K562 (cell line): ENCODE measurements at regions not wholly inside any gene's neighbourhood (a gene's known extent, or its start where the extent isn't known, plus 50 kb on each side); places are given as distances from the start of the nearest gene placed in this dataset.

Experiments used
- ATAC-seq: fragments of 200-7000 bp; cut with Tn5 transposase; 3 replicates; pipeline ENCODE4 v1.9.1; 2020; ENCODE audit warnings: moderate library complexity
- BruUV-seq: library from RNA; stranded (reverse); fragments of 400-500 nt; replicated peaks from 2 replicates; lab custom pipeline; 2021; lab: Mats Ljungman, UMichigan
- CTCF ChIA-PET: fragments of 300-600 bp; formaldehyde crosslinking; extraction: SDS; loops from one replicate; lab custom pipeline; 2021; ENCODE audit warnings: low intra/inter-chr PET ratio; lab: Yijun Ruan, JAX
- POLR2A ChIA-PET: fragments of 300-600, 350-650 bp; sonication (Branson Sonifier 250); formaldehyde crosslinking; extraction: SDS; loops from one replicate; lab custom pipeline; 2021; ENCODE audit warnings: antibody characterized with exemption, inconsistent platforms; lab: Yijun Ruan, JAX
- DNase-seq, 4 experiments: peaks; one replicate each; pipeline versions ENCODE4 v3.0.0 to v3.0.0-alpha.2; 2011 to 2018; ENCODE audit warnings: low spot score in 3 of 4, mixed read lengths in 3 of 4; ENCODE audit errors: extremely low read depth in 1 of 4
- FAIRE-seq: peaks from 2 replicates; lab custom pipeline; 2011; peaks lifted over from hg19 to GRCh38; lab: Jason Lieb, UNC
- H2AFZ ChIP-seq: 2 replicates; pipeline ENCODE4 v1.6.0; 2011; ENCODE audit warnings: low read depth, low read length, control low read depth, inconsistent platforms
- H3K27ac ChIP-seq: fragments of 200-600 bp; 3 replicates; pipeline ENCODE4 v1.8.0; 2011; ENCODE audit warnings: low read depth, mild to moderate bottlenecking, control low read depth, inconsistent platforms, low read length, moderate library complexity, mixed read lengths; ENCODE audit errors: extremely low read depth
- H3K27me3 ChIP-seq, 2 experiments: fragments of 300-600 bp in 1 of 2; 2 replicates in 1 of 2; 3 replicates in 1 of 2; pipeline versions ENCODE4 v1.6.0 to v1.8.0; 2011; ENCODE audit warnings: inconsistent platforms in 2 of 2, low read length in 2 of 2, mild to moderate bottlenecking in 1 of 2, mixed read lengths in 1 of 2, moderate library complexity in 1 of 2; ENCODE audit not compliant: control insufficient read depth in 2 of 2, insufficient read depth in 2 of 2
- H3K36me3 ChIP-seq: fragments of 300-600 bp; 3 replicates; pipeline ENCODE4 v1.8.0; 2011; ENCODE audit warnings: mild to moderate bottlenecking, low read length, inconsistent platforms; ENCODE audit not compliant: control insufficient read depth, insufficient read depth
- H3K4me1 ChIP-seq, 2 experiments: fragments of 200-600 bp in 1 of 2; replicated peaks in 1 of 2; 2 replicates in 1 of 2; 3 replicates in 1 of 2; pipeline versions ENCODE4 v1.5.1 to v1.8.0; 2011; ENCODE audit warnings: inconsistent platforms in 2 of 2, low read length in 2 of 2, mild to moderate bottlenecking in 1 of 2, mixed read lengths in 1 of 2, moderate library complexity in 1 of 2; ENCODE audit not compliant: control insufficient read depth in 2 of 2, insufficient read depth in 2 of 2
- H3K4me2 ChIP-seq: 2 replicates; pipeline ENCODE4 v1.6.1; 2011; ENCODE audit warnings: low read length, control low read depth, inconsistent platforms, mixed read lengths; ENCODE audit not compliant: insufficient read depth
- H3K4me3 ChIP-seq: fragments of 200-600 bp; sonication (generic), shearing (Covaris generic); 2 replicates; pipeline ENCODE4 v1.5.1; 2016; ENCODE audit warnings: control low read depth, inconsistent platforms
- H3K79me2 ChIP-seq: fragments of 200-600 bp; 3 replicates; pipeline ENCODE4 v1.8.0; 2011; ENCODE audit warnings: low read length, inconsistent platforms; ENCODE audit not compliant: control insufficient read depth, insufficient read depth
- H3K9ac ChIP-seq, 2 experiments: 2 replicates each; pipeline versions ENCODE4 v1.6.0 to v1.6.1; 2011; ENCODE audit warnings: low read depth in 2 of 2, low read length in 2 of 2, control low read depth in 1 of 2, inconsistent platforms in 1 of 2, mild to moderate bottlenecking in 1 of 2, mixed read lengths in 1 of 2; ENCODE audit not compliant: insufficient read depth in 1 of 2
- H3K9me1 ChIP-seq: one replicate; pipeline ENCODE4 v1.6.0; 2011; ENCODE audit warnings: inconsistent platforms, mild to moderate bottlenecking, low read length, moderate library complexity; ENCODE audit not compliant: control insufficient read depth, insufficient read depth
- H3K9me3 ChIP-seq: replicated peaks from 2 replicates; pipeline ENCODE4 v1.5.1; 2011; ENCODE audit warnings: low read depth, low read length, inconsistent platforms; ENCODE audit not compliant: control insufficient read depth, insufficient read depth
- H4K20me1 ChIP-seq: replicated peaks from 2 replicates; pipeline ENCODE4 v1.6.1; 2011; ENCODE audit warnings: low read length, inconsistent platforms, mixed read lengths; ENCODE audit not compliant: control insufficient read depth, insufficient read depth
- ARID2 ChIP-seq: fragments of 450-650 bp; IDR thresholded peaks from 2 replicates; pipeline ENCODE4 v1.6.1; 2017; ENCODE audit warnings: antibody characterized with exemption, mild to moderate bottlenecking
- BRD4 ChIP-seq: fragments of 200-600 bp; sonication (generic); IDR thresholded peaks from 2 replicates; pipeline ENCODE4 v1.6.1; 2017; ENCODE audit warnings: inconsistent platforms
- CBX5 ChIP-seq: IDR thresholded peaks from 2 replicates; pipeline ENCODE4 v1.6.1; 2014; ENCODE audit warnings: low read depth, borderline replicate concordance
- CHCHD3 ChIP-seq: fragments of 250-450 bp; sonication (Bioruptor Pico); IDR thresholded peaks from 2 replicates; pipeline ENCODE4 v2.1.2; 2022; ENCODE audit warnings: mild to moderate bottlenecking
- DACH1 ChIP-seq: fragments of 450-650 bp; IDR thresholded peaks from 2 replicates; pipeline ENCODE4 v1.6.1; 2018; ENCODE audit not compliant: partially characterized antibody
- E2F4 ChIP-seq: sonication (generic); formaldehyde crosslinking; IDR thresholded peaks from 2 replicates; pipeline ENCODE4 v1.8.0; 2022; ENCODE audit warnings: mild to moderate bottlenecking, low read depth, missing genetic modification reagents
- ELF4 ChIP-seq: fragments of 450-650 bp; formaldehyde crosslinking; IDR thresholded peaks from 2 replicates; pipeline ENCODE4 v1.4.0; 2022; ENCODE audit warnings: missing genetic modification characterization
- HMGXB4 ChIP-seq: sonication (generic); formaldehyde crosslinking; IDR thresholded peaks from 2 replicates; pipeline ENCODE4 v1.8.1; 2023; ENCODE audit warnings: mild to moderate bottlenecking, missing genetic modification reagents
- MTA3 ChIP-seq: fragments of 450-650 bp; formaldehyde crosslinking; IDR thresholded peaks from 2 replicates; pipeline ENCODE4 v1.6.1; 2017; ENCODE audit warnings: mild to moderate bottlenecking, borderline replicate concordance
- NCOR1 ChIP-seq: fragments of 450-650 bp; IDR thresholded peaks from 2 replicates; pipeline ENCODE4 v1.6.1; 2016; ENCODE audit warnings: mild to moderate bottlenecking, moderate library complexity
- PML ChIP-seq: IDR thresholded peaks from 2 replicates; pipeline ENCODE4 v1.6.1; 2012; ENCODE audit warnings: low read length, inconsistent platforms
- SIX5 ChIP-seq, 2 experiments: IDR thresholded peaks; 2 replicates each; pipeline ENCODE4 v1.6.1; 2011; ENCODE audit warnings: low read length in 2 of 2, borderline replicate concordance in 1 of 2, low read depth in 1 of 2, mild to moderate bottlenecking in 1 of 2, moderate library complexity in 1 of 2; ENCODE audit not compliant: insufficient read depth in 1 of 2
- SMAD1 ChIP-seq: fragments of 150-350 bp; IDR thresholded peaks from 2 replicates; pipeline ENCODE4 v1.6.1; 2014; ENCODE audit warnings: low read length, low read depth; ENCODE audit not compliant: partially characterized antibody
- TRIM24 ChIP-seq, 2 experiments: fragments of 450-650 bp; IDR thresholded peaks; 2 replicates each; pipeline ENCODE4 v1.6.1; 2016
- U2AF1 ChIP-seq: fragments of 200-400 bp; formaldehyde crosslinking; optimal IDR thresholded peaks from 2 replicates; pipeline ENCODE3; 2017; ENCODE audit warnings: mild to moderate bottlenecking, low read depth, low read length, moderate library complexity
- ZNF717 ChIP-seq: fragments of 250-450 bp; sonication (Bioruptor Pico); IDR thresholded peaks from 2 replicates; pipeline ENCODE4 v1.5.0; 2021
- WGBS: fragments of 100-300 bp; shearing (Covaris generic); methylation state at CpG from one replicate; pipeline ENCODE4 v1.1.6; 2016; ENCODE audit warnings: low coverage, mixed read lengths; ENCODE audit not compliant: insufficient coverage; ENCODE audit errors: missing lambda C conversion rate; 5-methylcytosine and 5-hydroxymethylcytosine counted together
- in situ Hi-C: fragments of 300-500 bp; cut with MboI; formaldehyde crosslinking; loops from 4 replicates; pipeline ENCODE4 v1.15.0; 2018; ENCODE audit warnings: inconsistent platforms, mixed read lengths
- intact Hi-C: fragments of 100-400 bp; cut with micrococcal nuclease; formaldehyde crosslinking; loops from 2 replicates; pipeline ENCODE4 v1.14.2; 2022
- TF ChIP-seq, protein P1 (sequence below): fragments of 250-450 bp; sonication (Bioruptor Pico); IDR thresholded peaks from 2 replicates; pipeline ENCODE4 v1.5.0; 2020; ENCODE audit warnings: mild to moderate bottlenecking, borderline replicate concordance

DNA sequence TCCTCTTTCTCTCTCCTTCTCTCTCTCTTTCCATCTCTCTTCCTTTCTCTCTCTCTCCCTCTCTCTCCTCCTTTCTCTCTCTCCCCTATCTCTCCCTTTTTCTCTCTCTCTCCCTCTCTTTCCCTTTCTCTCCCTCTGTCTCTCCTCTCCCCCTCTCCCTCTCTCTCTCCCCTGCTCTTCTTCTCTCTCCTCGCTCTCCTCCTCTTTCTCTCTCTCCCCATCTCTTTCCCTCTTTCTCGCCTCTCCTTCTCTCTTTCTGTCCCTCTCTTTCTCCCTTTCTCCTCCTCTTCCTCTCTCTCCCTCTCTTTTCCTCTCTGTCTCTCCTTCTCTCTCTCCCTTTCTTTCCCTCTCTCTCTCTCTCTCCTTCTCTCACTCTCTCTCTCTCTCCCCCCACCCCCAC lies 196.6 kb downstream of the UQCRFS1 start:
- no peak for ATAC-seq
- 0% methylated on average over 2 of the region's 2 CpGs for WGBS
- H4K20me1 ChIP-seq, result no peaks in the 10 kb centered on the region
- H3K79me2 ChIP-seq, result no peaks in the 10 kb centered on the region
- H3K36me3 ChIP-seq, result no peaks in the 10 kb centered on the region
- no peak for FAIRE-seq
- H3K4me3 ChIP-seq, result no peak overlapping the region
- intact Hi-C loops (no loop called here), in situ Hi-C loops (no loop called here)
- H3K4me2 ChIP-seq, result no peak overlapping the region
- no peaks in the 10 kb centered on the region for H3K9me1 ChIP-seq
- BruUV-seq, result no TSS peak
- no peak for DNase-seq
- no peaks in the 10 kb centered on the region for H3K4me1 ChIP-seq
- no peak for TF ChIP-seq MTA3
- TF ChIP-seq ELF4 (CRISPR knock-in tag), result no peak
- no peak for TF ChIP-seq CBX5
- TF ChIP-seq HMGXB4 (CRISPR knock-in tag), result no peak
- TF ChIP-seq DACH1, result no peak
- no peak for TF ChIP-seq BRD4
- no peak for TF ChIP-seq CHCHD3
- TF ChIP-seq PML, result no peak
- TF ChIP-seq E2F4 (CRISPR knock-in tag), result no peak
- no peak for TF ChIP-seq NCOR1
- no peak for TF ChIP-seq SIX5 (IDR thresholded peaks at IDR 0.05; ENCODE audit: borderline replicate concordance in 1 of 2, insufficient read depth in 1 of 2, low read depth in 1 of 2, low read length in 2 of 2)
- no peak for TF ChIP-seq ZNF717 (CRISPR knock-in tag)
- TF ChIP-seq, protein P1, sequence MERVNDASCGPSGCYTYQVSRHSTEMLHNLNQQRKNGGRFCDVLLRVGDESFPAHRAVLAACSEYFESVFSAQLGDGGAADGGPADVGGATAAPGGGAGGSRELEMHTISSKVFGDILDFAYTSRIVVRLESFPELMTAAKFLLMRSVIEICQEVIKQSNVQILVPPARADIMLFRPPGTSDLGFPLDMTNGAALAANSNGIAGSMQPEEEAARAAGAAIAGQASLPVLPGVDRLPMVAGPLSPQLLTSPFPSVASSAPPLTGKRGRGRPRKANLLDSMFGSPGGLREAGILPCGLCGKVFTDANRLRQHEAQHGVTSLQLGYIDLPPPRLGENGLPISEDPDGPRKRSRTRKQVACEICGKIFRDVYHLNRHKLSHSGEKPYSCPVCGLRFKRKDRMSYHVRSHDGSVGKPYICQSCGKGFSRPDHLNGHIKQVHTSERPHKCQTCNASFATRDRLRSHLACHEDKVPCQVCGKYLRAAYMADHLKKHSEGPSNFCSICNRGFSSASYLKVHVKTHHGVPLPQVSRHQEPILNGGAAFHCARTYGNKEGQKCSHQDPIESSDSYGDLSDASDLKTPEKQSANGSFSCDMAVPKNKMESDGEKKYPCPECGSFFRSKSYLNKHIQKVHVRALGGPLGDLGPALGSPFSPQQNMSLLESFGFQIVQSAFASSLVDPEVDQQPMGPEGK (CRISPR knock-in tag), result no peak
- TF ChIP-seq TRIM24 (IDR thresholded peaks at IDR 0.05), result no peak
- no peak for TF ChIP-seq ARID2
- no peak for TF ChIP-seq U2AF1
- TF ChIP-seq SMAD1, result no peak
- H3K27me3 ChIP-seq, result peaks cover 2 to 32% of the 10 kb centered on the region in 2 experiments
- no peak overlapping the region for H3K9ac ChIP-seq
- no peak overlapping the region for H2AFZ ChIP-seq
- H3K9me3 ChIP-seq, result no peaks in the 10 kb centered on the region
- ChIA-PET POLR2A (no interaction called here), CTCF (no interaction called here)
- H3K27ac ChIP-seq, result no peak overlapping the region
